ENCODE measurements at regions not wholly inside any gene's neighbourhood (a gene's known extent, or its start where the extent isn't known, plus 50 kb on each side); places are given as distances from the start of the nearest gene placed in this dataset.

DNA sequence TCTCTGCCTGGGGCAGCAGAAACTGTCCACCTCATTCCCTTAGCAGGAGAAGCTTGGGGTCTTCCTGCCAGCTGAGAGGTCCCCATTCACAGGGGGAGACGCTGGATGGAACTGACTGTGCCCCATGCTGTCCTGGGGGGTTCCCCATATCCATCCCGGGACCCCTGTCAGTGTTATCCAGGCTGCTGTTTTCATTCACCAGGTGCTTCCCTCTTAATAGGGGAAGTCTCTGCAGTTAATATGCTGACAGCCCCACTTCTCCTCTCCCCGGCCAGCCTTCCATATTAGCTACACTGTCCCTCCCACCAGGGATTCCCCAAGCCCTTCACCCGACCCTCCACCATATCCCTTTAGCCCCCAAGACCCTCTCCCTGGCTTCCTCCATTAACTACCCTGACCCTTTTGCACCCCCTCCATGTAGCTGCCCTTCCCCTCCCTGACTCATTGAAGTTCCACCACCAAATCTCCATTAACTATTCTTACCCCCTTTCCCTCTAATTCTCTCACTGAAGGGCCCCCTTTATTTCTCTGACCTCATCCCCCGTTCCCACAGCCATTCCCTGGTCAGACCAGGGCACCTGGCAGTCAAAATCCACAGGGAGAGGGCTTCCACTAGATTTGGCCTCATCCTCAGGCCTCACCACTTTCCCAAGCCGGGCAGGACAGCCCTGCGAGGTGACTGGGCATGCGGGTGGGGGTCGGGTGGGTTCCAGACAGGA is 92.0 kb upstream of the PAX2 start:
- Histone ChIP-seq H3K4me1 (ENCODE audit: control insufficient read depth in 3 of 3, insufficient read depth in 3 of 3, low read length in 3 of 3) (peaks cover 0 to 9% (median 8%) of the 10 kb centered on the region in 3 donors), H3K36me3 (ENCODE audit: control insufficient read depth in 3 of 3, insufficient read depth in 3 of 3, low read length in 3 of 3) (no peaks in the 10 kb centered on the region), H3K4me3 (ENCODE audit: low read length in 3 of 3) (no peak overlapping the region), H3K27ac (ENCODE audit: low read depth, low read length) (no peak overlapping the region), H3K27me3 (ENCODE audit: control insufficient read depth in 3 of 3, insufficient read depth in 3 of 3, low read length in 3 of 3) (peaks cover 67 to 73% (median 68%) of the 10 kb centered on the region in 3 donors), H3K9ac (ENCODE audit: low read depth in 1 of 3, low read length in 3 of 3) (no peak overlapping the region), H3K9me3 (ENCODE audit: control insufficient read depth in 3 of 3, low read length in 3 of 3) (no peaks in the 10 kb centered on the region)

DNA sequence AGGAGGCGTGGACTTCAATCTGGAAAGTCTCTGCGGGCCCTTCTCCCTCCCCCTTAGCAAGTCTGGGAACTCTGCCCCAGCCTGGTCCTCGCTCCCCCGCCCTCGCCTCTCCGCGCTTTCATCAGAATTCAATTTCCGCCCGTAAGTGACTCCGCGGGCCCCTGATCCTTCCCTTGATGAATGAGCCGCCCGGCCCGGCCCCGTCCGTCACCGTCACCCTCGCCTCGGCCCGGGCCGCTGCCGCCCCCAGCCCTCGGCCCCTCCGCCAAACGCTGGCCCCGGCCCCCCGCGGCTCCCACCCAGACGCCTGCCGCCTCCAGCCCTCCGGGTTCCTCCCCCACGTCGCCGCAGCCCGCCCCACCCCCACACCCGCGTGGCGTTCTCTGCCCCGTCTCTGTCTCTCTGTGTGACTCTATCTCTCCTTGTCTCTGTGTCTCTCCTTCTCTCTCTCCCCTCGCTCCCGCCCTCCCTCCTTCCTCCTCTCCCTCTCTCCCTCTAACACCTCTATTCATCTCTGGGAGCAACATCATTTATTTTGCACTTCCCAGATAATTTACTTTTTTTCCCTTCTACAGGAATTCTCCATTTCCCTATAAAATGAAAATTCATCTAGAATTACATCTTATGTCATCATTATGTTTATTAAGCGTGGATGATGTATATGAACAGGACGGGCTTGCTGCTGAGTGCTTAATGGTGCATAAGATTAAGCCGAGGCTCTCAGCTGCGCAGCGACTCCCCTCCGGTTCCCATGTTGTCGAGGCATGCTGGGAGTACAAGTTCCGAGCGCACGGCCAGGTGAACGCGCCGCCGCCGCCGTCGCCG is 91.2 kb upstream of the PAX2 start:
- H3K4me3 ChIP-seq (ENCODE audit: low read length in 3 of 3) = no peak overlapping the region
- H3K36me3 ChIP-seq (ENCODE audit: control insufficient read depth in 3 of 3, insufficient read depth in 3 of 3, low read length in 3 of 3) = no peaks in the 10 kb centered on the region
- H3K27me3 ChIP-seq (ENCODE audit: control insufficient read depth in 3 of 3, insufficient read depth in 3 of 3, low read length in 3 of 3) = peaks cover 66 to 71% (median 68%) of the 10 kb centered on the region in 3 donors
- no peak overlapping the region for H3K27ac ChIP-seq (ENCODE audit: low read depth, low read length)
- no peaks in the 10 kb centered on the region for H3K9me3 ChIP-seq (ENCODE audit: control insufficient read depth in 3 of 3, low read length in 3 of 3)
- H3K9ac ChIP-seq (ENCODE audit: low read depth in 1 of 3, low read length in 3 of 3) = no peak overlapping the region
- peaks cover 0 to 9% (median 8%) of the 10 kb centered on the region in 3 donors for H3K4me1 ChIP-seq (ENCODE audit: control insufficient read depth in 3 of 3, insufficient read depth in 3 of 3, low read length in 3 of 3)

DNA sequence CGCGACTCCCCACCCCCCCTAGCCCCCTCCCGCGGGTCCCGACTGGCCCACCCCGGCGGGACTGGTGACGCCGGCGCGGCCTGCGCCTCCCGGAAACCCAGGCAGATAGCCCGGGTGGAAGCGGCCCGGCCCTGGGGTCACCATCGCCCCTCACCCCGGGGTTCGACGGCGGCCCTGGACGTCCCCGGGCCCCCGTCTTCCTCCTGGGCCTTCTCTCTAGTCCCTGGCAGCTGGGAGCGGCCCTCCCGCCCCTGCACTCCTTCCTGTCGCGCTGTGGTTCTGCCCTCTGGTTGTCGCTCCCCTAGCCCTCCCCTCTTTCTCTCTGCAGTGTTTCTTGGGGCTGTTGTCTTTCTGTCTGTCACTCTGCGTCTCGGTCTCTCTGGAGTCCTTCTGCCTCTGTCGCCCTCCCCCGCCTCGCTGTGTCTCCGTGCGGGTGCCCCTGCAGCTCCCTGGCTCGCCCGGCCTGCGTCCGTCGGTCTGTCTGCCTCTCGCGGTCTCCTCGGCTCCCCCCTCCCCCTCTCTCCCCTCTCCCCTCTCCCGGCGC is 90.5 kb upstream of the PAX2 start:
- H3K36me3 ChIP-seq (ENCODE audit: control insufficient read depth in 3 of 3, insufficient read depth in 3 of 3, low read length in 3 of 3) = no peaks in the 10 kb centered on the region
- H3K9me3 ChIP-seq (ENCODE audit: control insufficient read depth in 3 of 3, low read length in 3 of 3) = no peaks in the 10 kb centered on the region
- H3K27ac ChIP-seq (ENCODE audit: low read depth, low read length) = no peak overlapping the region
- H3K4me1 ChIP-seq (ENCODE audit: control insufficient read depth in 3 of 3, insufficient read depth in 3 of 3, low read length in 3 of 3) = peaks cover 0 to 11% (median 8%) of the 10 kb centered on the region in 3 donors
- no peak overlapping the region for H3K4me3 ChIP-seq (ENCODE audit: low read length in 3 of 3)
- no peak overlapping the region for H3K9ac ChIP-seq (ENCODE audit: low read depth in 1 of 3, low read length in 3 of 3)
- peaks cover 70 to 77% (median 75%) of the 10 kb centered on the region in 3 donors for H3K27me3 ChIP-seq (ENCODE audit: control insufficient read depth in 3 of 3, insufficient read depth in 3 of 3, low read length in 3 of 3)

DNA sequence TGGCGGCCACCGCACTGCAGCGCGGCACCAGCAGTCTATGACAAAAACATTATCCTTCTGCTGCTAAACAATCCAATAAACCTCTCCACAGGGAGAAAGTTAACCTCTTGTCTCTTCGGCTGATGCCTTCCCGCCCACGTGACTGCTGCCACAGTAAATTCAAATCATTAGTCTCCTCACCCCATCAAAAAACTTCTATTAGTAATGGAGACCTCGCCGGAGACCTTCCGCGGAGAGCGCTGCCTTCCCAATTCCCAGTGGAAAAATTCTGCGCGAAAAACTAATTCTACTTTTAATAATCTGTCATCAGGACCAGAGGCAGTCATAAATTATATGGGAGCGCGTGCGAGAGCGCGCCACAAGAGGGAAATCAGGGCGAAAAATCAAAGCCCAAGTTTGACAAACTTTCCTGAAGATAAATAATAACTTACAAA is 90.0 kb upstream of the PAX2 start:
- Histone ChIP-seq H3K36me3 (ENCODE audit: control insufficient read depth in 3 of 3, insufficient read depth in 3 of 3, low read length in 3 of 3) (no peaks in the 10 kb centered on the region), H3K9ac (ENCODE audit: low read depth in 1 of 3, low read length in 3 of 3) (no peak overlapping the region), H3K27ac (ENCODE audit: low read depth, low read length) (no peak overlapping the region), H3K4me3 (ENCODE audit: low read length in 3 of 3) (no peak overlapping the region), H3K9me3 (ENCODE audit: control insufficient read depth in 3 of 3, low read length in 3 of 3) (no peaks in the 10 kb centered on the region), H3K27me3 (ENCODE audit: control insufficient read depth in 3 of 3, insufficient read depth in 3 of 3, low read length in 3 of 3) (peaks cover 71 to 78% (median 77%) of the 10 kb centered on the region in 3 donors), H3K4me1 (ENCODE audit: control insufficient read depth in 3 of 3, insufficient read depth in 3 of 3, low read length in 3 of 3) (peaks cover 0 to 11% (median 8%) of the 10 kb centered on the region in 3 donors)

DNA sequence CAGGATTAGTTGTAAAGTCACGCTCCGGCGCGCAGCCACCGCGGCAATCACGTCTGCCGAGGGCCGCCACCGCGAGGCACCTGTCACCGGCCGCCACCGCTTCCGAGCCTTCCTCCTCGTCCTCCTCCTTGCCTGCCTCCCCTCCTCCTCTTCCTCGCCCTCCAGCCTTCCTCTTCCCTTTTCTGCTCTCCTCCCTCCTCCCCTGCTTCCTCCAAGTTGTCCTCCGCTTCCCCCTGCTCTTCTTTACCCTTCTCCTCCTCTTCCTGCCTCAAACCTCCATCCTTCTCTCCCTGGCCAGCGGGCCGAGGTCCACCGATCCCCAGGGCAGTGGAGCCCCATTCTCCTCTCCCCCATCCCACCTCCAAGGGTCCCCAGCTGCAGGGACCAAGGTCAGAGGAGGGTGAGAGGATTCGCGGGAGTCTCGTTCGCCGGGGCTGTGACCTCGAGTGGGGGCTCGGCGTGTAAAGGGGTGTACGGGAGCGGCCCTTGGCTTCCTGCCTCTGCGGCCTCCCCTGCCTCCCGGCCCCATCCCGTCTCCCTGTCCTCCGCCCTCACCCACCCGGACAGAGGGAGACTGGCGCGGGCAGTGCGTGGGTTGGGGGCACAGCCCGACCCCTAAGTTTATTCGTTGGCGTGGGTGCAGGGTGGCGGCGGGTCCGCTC is 89.5 kb upstream of the PAX2 start:
- no peaks in the 10 kb centered on the region for H3K9me3 ChIP-seq (ENCODE audit: control insufficient read depth in 3 of 3, low read length in 3 of 3)
- H3K4me1 ChIP-seq (ENCODE audit: control insufficient read depth in 3 of 3, insufficient read depth in 3 of 3, low read length in 3 of 3) = peaks cover 0 to 11% (median 8%) of the 10 kb centered on the region in 3 donors
- no peak overlapping the region for H3K27ac ChIP-seq (ENCODE audit: low read depth, low read length)
- no peak overlapping the region for H3K9ac ChIP-seq (ENCODE audit: low read depth in 1 of 3, low read length in 3 of 3)
- H3K36me3 ChIP-seq (ENCODE audit: control insufficient read depth in 3 of 3, insufficient read depth in 3 of 3, low read length in 3 of 3) = no peaks in the 10 kb centered on the region
- H3K27me3 ChIP-seq (ENCODE audit: control insufficient read depth in 3 of 3, insufficient read depth in 3 of 3, low read length in 3 of 3) = peaks cover 76 to 77% (median 76%) of the 10 kb centered on the region in 3 donors
- H3K4me3 ChIP-seq (ENCODE audit: low read length in 3 of 3) = no peak overlapping the region

DNA sequence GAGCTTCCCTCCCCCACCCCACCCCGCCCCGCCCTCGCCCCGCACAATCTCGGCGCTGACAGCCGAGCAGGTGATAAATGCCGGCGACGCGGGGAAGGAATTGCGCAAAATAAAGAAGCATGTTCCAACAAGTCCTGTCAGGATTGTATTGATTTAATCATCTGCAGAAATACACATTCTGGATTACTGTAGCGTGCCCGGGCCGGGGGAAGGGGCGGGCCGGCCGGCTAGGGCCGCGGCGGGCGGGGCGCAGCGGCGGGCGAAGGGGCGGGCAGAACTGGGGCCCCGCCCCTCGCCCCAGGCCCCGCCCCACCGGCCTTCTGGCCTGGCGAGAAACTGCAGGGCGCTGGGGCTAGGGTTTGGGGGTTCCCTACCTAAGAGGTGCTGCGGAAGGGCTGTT is 88.9 kb upstream of the PAX2 start:
- Histone ChIP-seq H3K27ac (ENCODE audit: low read depth, low read length) (no peak overlapping the region), H3K27me3 (ENCODE audit: control insufficient read depth in 3 of 3, insufficient read depth in 3 of 3, low read length in 3 of 3) (peaks cover 79 to 81% (median 81%) of the 10 kb centered on the region in 3 donors), H3K36me3 (ENCODE audit: control insufficient read depth in 3 of 3, insufficient read depth in 3 of 3, low read length in 3 of 3) (no peaks in the 10 kb centered on the region), H3K4me1 (ENCODE audit: control insufficient read depth in 3 of 3, insufficient read depth in 3 of 3, low read length in 3 of 3) (peaks cover 0 to 11% (median 8%) of the 10 kb centered on the region in 3 donors), H3K4me3 (ENCODE audit: low read length in 3 of 3) (no peak overlapping the region), H3K9me3 (ENCODE audit: control insufficient read depth in 3 of 3, low read length in 3 of 3) (no peaks in the 10 kb centered on the region), H3K9ac (ENCODE audit: low read depth in 1 of 3, low read length in 3 of 3) (no peak overlapping the region)

DNA sequence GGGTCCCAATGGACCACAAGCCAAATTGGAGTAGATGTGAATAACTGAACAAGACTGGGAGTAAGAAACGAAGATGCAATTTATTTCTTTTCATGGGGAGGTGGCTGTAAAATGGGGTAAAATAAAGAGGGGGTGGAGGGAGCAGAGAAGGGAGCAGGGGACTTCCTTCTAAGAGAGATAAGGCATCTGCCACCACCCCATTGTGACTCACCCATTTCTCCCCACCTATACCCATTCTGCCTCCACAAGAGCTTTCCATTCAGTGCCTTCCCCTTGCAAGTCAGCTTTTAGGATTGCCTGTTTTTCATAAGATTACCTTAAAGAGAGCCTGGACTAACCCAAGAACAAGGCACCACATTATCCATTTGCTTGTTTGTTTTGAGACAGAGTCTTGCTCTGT is 87.1 kb upstream of the PAX2 start:
- Histone ChIP-seq H3K27ac (ENCODE audit: low read depth, low read length) (no peak overlapping the region), H3K4me3 (ENCODE audit: low read length in 3 of 3) (no peak overlapping the region), H3K9me3 (ENCODE audit: control insufficient read depth in 3 of 3, low read length in 3 of 3) (no peaks in the 10 kb centered on the region), H3K36me3 (ENCODE audit: control insufficient read depth in 3 of 3, insufficient read depth in 3 of 3, low read length in 3 of 3) (no peaks in the 10 kb centered on the region), H3K27me3 (ENCODE audit: control insufficient read depth in 3 of 3, insufficient read depth in 3 of 3, low read length in 3 of 3) (peaks cover 81 to 84% (median 83%) of the 10 kb centered on the region in 3 donors), H3K4me1 (ENCODE audit: control insufficient read depth in 3 of 3, insufficient read depth in 3 of 3, low read length in 3 of 3) (peaks cover 0 to 11% (median 8%) of the 10 kb centered on the region in 3 donors), H3K9ac (ENCODE audit: low read depth in 1 of 3, low read length in 3 of 3) (no peak overlapping the region)

DNA sequence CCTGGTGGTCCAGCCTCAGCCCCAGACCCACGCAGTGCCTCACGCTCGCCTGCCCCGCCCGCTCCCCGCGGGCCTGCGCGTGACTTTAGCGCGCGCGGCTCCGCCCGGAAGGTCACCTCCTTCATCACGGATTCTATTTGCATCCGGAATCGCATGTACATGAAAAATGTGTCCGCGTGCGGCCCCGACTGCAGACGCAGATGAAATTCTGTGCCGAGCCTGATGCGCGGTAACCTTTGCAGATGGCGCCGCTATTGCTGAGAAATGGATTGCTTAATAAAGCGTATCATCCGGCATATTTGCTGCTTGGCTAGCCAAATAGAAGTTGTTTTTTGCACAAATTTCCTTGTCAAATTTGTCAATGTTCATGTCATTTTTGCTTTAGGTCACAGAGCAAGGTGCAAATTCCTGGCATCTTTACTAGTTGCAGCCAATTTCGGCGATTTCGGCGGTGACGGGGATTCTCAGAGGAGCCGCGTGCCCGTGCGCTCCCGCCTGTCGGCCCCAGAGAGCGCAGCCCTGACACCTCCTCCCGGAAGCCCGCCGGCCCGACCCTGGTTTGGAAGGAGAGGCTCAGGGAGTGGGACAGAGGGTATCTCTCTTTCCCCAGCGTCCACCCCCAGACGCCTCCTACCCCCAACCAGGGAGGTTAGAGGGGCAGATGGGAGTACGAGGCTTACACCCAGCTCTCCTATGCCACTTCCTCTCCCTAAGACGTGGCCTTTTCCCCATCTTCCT is 85.9 kb upstream of the PAX2 start:
- Histone ChIP-seq H3K9me3 (ENCODE audit: control insufficient read depth in 3 of 3, low read length in 3 of 3) (no peaks in the 10 kb centered on the region), H3K27me3 (ENCODE audit: control insufficient read depth in 3 of 3, insufficient read depth in 3 of 3, low read length in 3 of 3) (peaks cover 80 to 85% (median 84%) of the 10 kb centered on the region in 3 donors), H3K27ac (ENCODE audit: low read depth, low read length) (no peak overlapping the region), H3K9ac (ENCODE audit: low read depth in 1 of 3, low read length in 3 of 3) (no peak overlapping the region), H3K4me3 (ENCODE audit: low read length in 3 of 3) (no peak overlapping the region), H3K36me3 (ENCODE audit: control insufficient read depth in 3 of 3, insufficient read depth in 3 of 3, low read length in 3 of 3) (no peaks in the 10 kb centered on the region), H3K4me1 (ENCODE audit: control insufficient read depth in 3 of 3, insufficient read depth in 3 of 3, low read length in 3 of 3) (peaks cover 0 to 9% (median 8%) of the 10 kb centered on the region in 3 donors)

DNA sequence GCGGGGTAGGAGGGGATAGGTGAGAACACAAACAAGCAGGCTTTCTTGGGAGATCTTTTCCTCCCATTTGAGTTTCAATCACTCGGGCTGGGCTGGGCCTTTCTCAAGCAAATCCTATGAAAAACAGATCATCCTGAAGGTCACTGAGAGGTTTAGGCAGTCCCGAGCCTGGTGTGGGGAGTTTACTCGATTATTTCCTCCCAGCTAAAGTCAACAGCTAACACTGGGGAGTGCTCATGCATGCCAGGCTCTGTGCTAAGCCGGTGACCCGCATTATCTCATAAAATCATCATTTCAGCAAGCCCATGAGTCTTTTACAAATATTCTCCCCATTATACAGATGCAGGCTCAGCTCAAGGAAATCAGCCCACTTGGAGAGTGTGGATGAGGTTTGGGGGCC is 85.0 kb upstream of the PAX2 start:
- H3K27ac ChIP-seq (ENCODE audit: low read depth, low read length) = no peak overlapping the region
- no peak overlapping the region for H3K4me3 ChIP-seq (ENCODE audit: low read length in 3 of 3)
- H3K9ac ChIP-seq (ENCODE audit: low read depth in 1 of 3, low read length in 3 of 3) = no peak overlapping the region
- H3K36me3 ChIP-seq (ENCODE audit: control insufficient read depth in 3 of 3, insufficient read depth in 3 of 3, low read length in 3 of 3) = no peaks in the 10 kb centered on the region
- peaks cover 77 to 83% (median 81%) of the 10 kb centered on the region in 3 donors for H3K27me3 ChIP-seq (ENCODE audit: control insufficient read depth in 3 of 3, insufficient read depth in 3 of 3, low read length in 3 of 3)
- H3K9me3 ChIP-seq (ENCODE audit: control insufficient read depth in 3 of 3, low read length in 3 of 3) = no peaks in the 10 kb centered on the region
- peaks cover 0 to 7% (median 7%) of the 10 kb centered on the region in 3 donors for H3K4me1 ChIP-seq (ENCODE audit: control insufficient read depth in 3 of 3, insufficient read depth in 3 of 3, low read length in 3 of 3)

Measured in skeletal muscle tissue (tissue), 3 donors.